Caco-2 (cell line): ENCODE measurements at regions not wholly inside any gene's neighbourhood (a gene's known extent, or its start where the extent isn't known, plus 50 kb on each side); places are given as distances from the start of the nearest gene placed in this dataset.

Experiments
- BruUV-seq: library from RNA; stranded (reverse); fragments of 400-500 nt; replicated peaks from 2 replicates; lab custom pipeline; 2021; lab: Mats Ljungman, UMichigan
- CTCF ChIA-PET: fragments of 300-600 bp; sonication (Branson Sonifier 250); formaldehyde crosslinking; loops from one replicate; lab custom pipeline; 2022; ENCODE audit warnings: antibody characterized with exemption; lab: Charles Lee
- POLR2A ChIA-PET: fragments of 300-600 bp; sonication (Branson Sonifier 250); formaldehyde crosslinking; loops from one replicate; lab custom pipeline; 2022; ENCODE audit warnings: antibody characterized with exemption; lab: Charles Lee
- DNase-seq, 2 experiments: peaks; one replicate each; pipeline versions ENCODE4 v3.0.0 to v3.0.0-alpha.2; 2020 to 2022
- H3K27me3 ChIP-seq: replicated peaks from 2 replicates; pipeline ENCODE4 v1.6.0; 2011; ENCODE audit warnings: low read length; ENCODE audit not compliant: control insufficient read depth, insufficient read depth
- H3K36me3 ChIP-seq: 2 replicates; pipeline ENCODE4 v1.5.1; 2011; ENCODE audit warnings: low read length; ENCODE audit not compliant: control insufficient read depth, insufficient read depth
- H3K4me1 ChIP-seq: fragments of 250-450 bp; sonication (Bioruptor Pico); 2 replicates; pipeline ENCODE4 v1.5.1; 2020; ENCODE audit warnings: mild to moderate bottlenecking
- H3K4me3 ChIP-seq: 2 replicates; pipeline ENCODE4 v1.5.1; 2011; ENCODE audit warnings: low read depth, mild to moderate bottlenecking, control low read depth, low read length
- H3K9me3 ChIP-seq: fragments of 250-450 bp; sonication (Bioruptor Pico); 2 replicates; pipeline ENCODE4 v1.5.1; 2020; ENCODE audit warnings: mild to moderate bottlenecking, moderate library complexity
- H3K27ac Mint-ChIP-seq: one replicate; pipeline ENCODE4 v1.8.0; 2022; ENCODE audit warnings: mixed read lengths; ENCODE audit not compliant: unreplicated experiment
- H3K27me3 Mint-ChIP-seq: one replicate; pipeline ENCODE4 v1.8.0; 2022; ENCODE audit warnings: mixed read lengths; ENCODE audit not compliant: insufficient read depth, unreplicated experiment
- H3K36me3 Mint-ChIP-seq: one replicate; pipeline ENCODE4 v1.8.0; 2022; ENCODE audit warnings: mild to moderate bottlenecking, mixed read lengths; ENCODE audit not compliant: insufficient read depth, unreplicated experiment
- H3K4me1 Mint-ChIP-seq: one replicate; pipeline ENCODE4 v1.8.0; 2022; ENCODE audit warnings: low read depth, mixed read lengths; ENCODE audit not compliant: unreplicated experiment
- H3K4me3 Mint-ChIP-seq: one replicate; pipeline ENCODE4 v1.8.0; 2022; ENCODE audit warnings: mild to moderate bottlenecking, moderate library complexity, mixed read lengths; ENCODE audit not compliant: unreplicated experiment
- H3K9me3 Mint-ChIP-seq: one replicate; pipeline ENCODE4 v1.8.0; 2022; ENCODE audit warnings: mixed read lengths; ENCODE audit not compliant: unreplicated experiment
- CTCF ChIP-seq, 2 experiments: fragments of 200-600 bp in 1 of 2; IDR thresholded peaks; 1 replicate in 1 of 2; 2 replicates in 1 of 2; pipeline versions ENCODE4 v1.5.1 to v1.8.0; 2011 to 2022; ENCODE audit warnings: antibody characterized with exemption in 1 of 2, control low read depth in 1 of 2, inconsistent platforms in 1 of 2, low read depth in 1 of 2, low read length in 1 of 2, mild to moderate bottlenecking in 1 of 2, moderate library complexity in 1 of 2; ENCODE audit not compliant: insufficient read depth in 1 of 2, severe bottlenecking in 1 of 2, unreplicated experiment in 1 of 2
- intact Hi-C: fragments of 100-400 bp; cut with micrococcal nuclease; formaldehyde crosslinking; loops from one replicate; pipeline ENCODE4 v1.10.0; 2022; ENCODE audit not compliant: unreplicated experiment

- BruUV-seq: no TSS peak
- H3K4me1 Mint-ChIP-seq: no peaks in the 10 kb centered on the region
- no peak for TF ChIP-seq CTCF (IDR thresholded peaks at IDR 0.05; ENCODE audit: insufficient read depth in 1 of 2, low read depth in 1 of 2, low read length in 1 of 2, severe bottlenecking in 1 of 2, unreplicated experiment in 1 of 2)
- no peak overlapping the region for H3K27ac Mint-ChIP-seq
- H3K4me3 Mint-ChIP-seq: no peak overlapping the region
- no peaks in the 10 kb centered on the region for H3K9me3 Mint-ChIP-seq
- Histone ChIP-seq H3K4me1 (no peaks in the 10 kb centered on the region), H3K9me3 (no peaks in the 10 kb centered on the region), H3K4me3 (no peak overlapping the region), H3K27me3 (no peaks in the 10 kb centered on the region), H3K36me3 (no peaks in the 10 kb centered on the region)
- H3K36me3 Mint-ChIP-seq: no peaks in the 10 kb centered on the region
- no peaks in the 10 kb centered on the region for H3K27me3 Mint-ChIP-seq
- ChIA-PET CTCF (no interaction called here), POLR2A (no interaction called here)
- no peak for DNase-seq
- intact Hi-C loops: no loop called here
Measured at GRCh38 chr2:14297340-14297739, 335.2 kb upstream of the LRATD1 start.

GRCh38 chr2:14297906-14298305 lies 334.6 kb upstream of the LRATD1 start:
- Histone ChIP-seq H3K27me3 (no peaks in the 10 kb centered on the region), H3K36me3 (no peaks in the 10 kb centered on the region), H3K9me3 (no peaks in the 10 kb centered on the region), H3K4me1 (no peaks in the 10 kb centered on the region), H3K4me3 (no peak overlapping the region)
- ChIA-PET POLR2A (no interaction called here), CTCF (no interaction called here)
- Mint-ChIP-seq H3K27me3 (no peaks in the 10 kb centered on the region), H3K36me3 (no peaks in the 10 kb centered on the region), H3K27ac (no peak overlapping the region), H3K9me3 (no peaks in the 10 kb centered on the region), H3K4me1 (no peaks in the 10 kb centered on the region), H3K4me3 (no peak overlapping the region)
- no peak for DNase-seq
- intact Hi-C loops: no loop called here
- BruUV-seq: no TSS peak
- TF ChIP-seq CTCF (IDR thresholded peaks at IDR 0.05; ENCODE audit: insufficient read depth in 1 of 2, low read depth in 1 of 2, low read length in 1 of 2, severe bottlenecking in 1 of 2, unreplicated experiment in 1 of 2): no peak

GRCh38 chr2:14301331-14301730 lies 331.2 kb upstream of the LRATD1 start:
- H3K9me3 Mint-ChIP-seq: no peaks in the 10 kb centered on the region
- no TSS peak for BruUV-seq
- no peak overlapping the region for H3K4me3 ChIP-seq
- no peaks in the 10 kb centered on the region for H3K36me3 ChIP-seq
- no peak for TF ChIP-seq CTCF (IDR thresholded peaks at IDR 0.05; ENCODE audit: insufficient read depth in 1 of 2, low read depth in 1 of 2, low read length in 1 of 2, severe bottlenecking in 1 of 2, unreplicated experiment in 1 of 2)
- intact Hi-C loops: no loop called here
- H3K27me3 Mint-ChIP-seq: no peaks in the 10 kb centered on the region
- ChIA-PET CTCF (no interaction called here), POLR2A (no interaction called here)
- H3K27ac Mint-ChIP-seq: no peak overlapping the region
- DNase-seq: no peak
- no peak overlapping the region for H3K4me3 Mint-ChIP-seq
- no peaks in the 10 kb centered on the region for H3K9me3 ChIP-seq
- no peaks in the 10 kb centered on the region for H3K36me3 Mint-ChIP-seq
- H3K4me1 Mint-ChIP-seq: no peaks in the 10 kb centered on the region
- H3K4me1 ChIP-seq: no peaks in the 10 kb centered on the region
- no peaks in the 10 kb centered on the region for H3K27me3 ChIP-seq
